ENCODE measurements at regions not wholly inside any gene's neighbourhood (a gene's known extent, or its start where the extent isn't known, plus 50 kb on each side); places are given as distances from the start of the nearest gene placed in this dataset.
A peak's percentile ranks its signal among the peaks of the same experiment; 100 is the strongest.

GRCh38 chr1:58047265-58047858 is 499.2 kb downstream of the OMA1 start:
- peak; percentile 65 for DNase-seq

GRCh38 chr1:58045094-58045705 is 501.3 kb downstream of the OMA1 start:
- no peak for DNase-seq

GRCh38 chr1:58041621-58042020 is 504.9 kb downstream of the OMA1 start:
- DNase-seq, result no peak

DNA sequence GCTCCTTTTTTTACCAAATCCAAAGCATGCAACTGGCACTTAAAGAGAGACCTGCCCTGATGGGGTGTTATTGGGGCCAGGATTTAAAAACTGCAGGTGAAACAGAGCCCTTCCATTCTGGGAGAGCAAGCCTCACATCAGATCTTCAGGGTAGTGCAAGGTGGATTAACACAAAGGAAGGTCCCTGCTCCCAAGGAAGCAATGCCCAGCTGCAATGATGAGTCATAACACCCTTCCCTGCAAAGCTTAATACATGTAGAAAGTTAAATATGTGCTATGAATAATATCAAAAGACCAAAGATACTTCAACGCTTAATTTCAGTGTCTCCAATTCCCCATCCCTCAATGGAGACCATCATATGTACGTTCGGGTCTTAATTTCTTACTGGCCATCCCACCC is 508.0 kb downstream of the OMA1 start:
- DNase-seq, result no peak

DNA sequence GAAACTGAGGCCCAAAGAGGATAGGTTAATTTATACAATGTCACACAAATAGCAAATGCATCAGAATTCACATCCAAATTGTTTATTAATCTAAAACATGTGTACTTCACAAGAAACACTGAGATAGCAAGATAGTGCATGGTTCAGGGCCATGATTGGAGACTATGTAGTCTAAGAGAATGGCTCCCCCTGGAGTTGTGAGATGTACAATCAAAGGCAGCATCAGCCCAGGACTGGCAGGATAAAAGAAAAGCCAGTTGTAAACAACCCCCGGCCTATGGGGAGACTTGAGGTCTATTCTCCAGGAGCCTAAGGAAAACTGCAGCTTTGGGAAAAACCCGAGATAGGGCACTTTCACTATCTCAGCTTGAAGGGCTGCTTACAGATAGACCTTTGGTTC is 511.0 kb downstream of the OMA1 start:
- DNase-seq, result no peak

DNA sequence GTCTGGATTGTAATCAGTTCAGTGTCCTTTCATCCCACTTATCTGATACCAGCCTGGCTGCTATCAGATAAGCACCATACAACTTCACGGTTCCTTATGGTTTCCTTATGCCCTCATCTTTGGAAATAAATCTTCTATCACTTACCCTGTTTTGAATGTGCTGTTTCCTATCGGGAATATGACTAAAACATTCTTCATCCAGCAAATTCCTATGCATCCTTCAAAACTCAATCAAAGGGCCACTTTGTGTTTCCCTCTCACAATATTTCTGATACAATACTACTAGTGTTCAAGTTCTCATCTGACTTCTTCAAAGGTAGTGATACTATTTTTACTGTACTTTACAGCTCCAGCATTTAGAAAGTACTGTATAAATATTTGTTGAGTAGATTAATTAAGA is 513.2 kb downstream of the OMA1 start:
- no peak for DNase-seq

- no peak for DNase-seq
Observed at GRCh38 chr1:58032611-58033073, 513.9 kb downstream of the OMA1 start.

- DNase-seq, result no peak
Observed at GRCh38 chr1:58031416-58031815, 515.1 kb downstream of the OMA1 start.

DNA sequence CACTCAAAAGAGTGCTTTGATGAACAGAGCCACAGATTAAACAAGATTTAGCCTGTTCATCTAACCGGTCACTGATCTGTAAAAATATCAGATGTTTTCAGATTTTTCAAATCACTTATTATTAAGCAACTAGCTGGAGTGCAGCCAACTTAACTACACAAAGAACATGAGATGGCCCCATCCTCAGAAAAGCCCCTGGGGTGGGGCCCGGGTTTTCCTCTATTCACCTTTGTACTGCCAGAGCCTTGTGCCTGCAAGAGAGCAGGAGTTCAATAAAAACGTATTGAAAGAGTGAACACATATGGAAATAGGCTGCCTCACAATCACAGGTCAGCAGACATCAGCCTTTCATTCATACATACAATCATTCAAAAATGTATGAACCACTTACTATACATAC is 516.1 kb downstream of the OMA1 start:
- DNase-seq, result no peak

DNA sequence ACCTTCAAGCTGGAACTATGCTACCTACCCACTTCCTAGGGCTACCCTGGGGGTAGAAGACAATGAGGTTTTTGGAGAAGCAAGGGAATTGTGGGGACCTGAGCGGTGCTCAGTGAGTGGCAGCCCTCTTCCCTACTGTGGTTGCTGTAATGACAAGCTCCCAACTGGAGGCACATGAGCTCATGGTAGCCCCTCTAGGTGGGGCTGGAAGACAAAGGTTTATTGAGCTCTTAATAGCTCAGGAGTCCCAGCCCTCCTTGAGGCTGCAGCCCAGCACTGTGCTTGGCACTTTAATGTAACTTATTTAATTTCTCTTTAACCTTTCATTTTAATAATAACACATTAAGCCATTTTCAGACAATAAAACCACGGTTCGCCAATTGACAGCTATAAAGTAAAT is 528.9 kb downstream of the OMA1 start:
- no peak for DNase-seq

- no peak for DNase-seq
Observed at GRCh38 chr1:58013237-58013636, 533.3 kb downstream of the OMA1 start.

- DNase-seq, result no peak
Observed at GRCh38 chr1:58011978-58012377, 534.5 kb downstream of the OMA1 start.

GRCh38 chr1:58006421-58007046 is 540.0 kb downstream of the OMA1 start:
- DNase-seq, result no peak

- DNase-seq, result no peak
Observed at GRCh38 chr1:58005212-58005611, 541.3 kb downstream of the OMA1 start.

DNA sequence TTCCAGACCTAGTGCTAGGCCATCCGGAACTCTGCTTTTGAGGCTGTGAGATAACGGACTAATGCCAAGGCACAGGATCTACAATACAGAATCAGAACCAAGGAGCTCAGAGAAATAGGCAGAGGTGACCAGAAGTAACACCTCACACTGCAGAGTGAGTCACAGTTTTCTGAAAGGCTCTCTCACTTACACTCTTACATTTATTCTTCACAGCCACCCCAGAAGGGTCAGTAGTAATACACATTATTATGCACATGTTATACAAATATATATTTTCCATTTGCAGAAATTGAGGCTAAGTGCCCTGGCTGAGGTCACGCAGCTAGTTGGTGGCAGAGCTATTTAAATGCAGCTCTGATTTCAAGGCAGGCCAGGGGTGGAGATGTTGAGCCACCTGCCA is 542.5 kb downstream of the OMA1 start:
- no peak for DNase-seq

DNA sequence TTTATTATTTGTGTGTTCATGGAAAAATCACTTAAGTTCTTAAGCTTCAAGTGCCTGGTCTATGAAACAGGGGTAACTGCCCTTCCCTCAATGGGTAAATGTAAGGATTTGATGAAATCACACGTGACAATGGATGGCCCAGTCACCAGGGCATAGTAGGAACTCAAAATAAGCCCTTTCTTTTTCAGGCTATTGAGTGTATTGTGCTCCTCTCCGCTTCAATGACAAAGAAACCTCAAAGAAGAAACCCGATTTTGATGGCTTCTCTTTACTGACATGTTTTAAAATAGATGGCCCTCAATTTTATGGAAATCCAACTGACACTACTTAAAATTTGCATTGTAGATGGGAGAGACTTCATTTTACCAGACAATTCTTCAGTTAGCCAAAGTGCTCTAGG is 543.5 kb downstream of the OMA1 start:
- DNase-seq, result no peak

DNA sequence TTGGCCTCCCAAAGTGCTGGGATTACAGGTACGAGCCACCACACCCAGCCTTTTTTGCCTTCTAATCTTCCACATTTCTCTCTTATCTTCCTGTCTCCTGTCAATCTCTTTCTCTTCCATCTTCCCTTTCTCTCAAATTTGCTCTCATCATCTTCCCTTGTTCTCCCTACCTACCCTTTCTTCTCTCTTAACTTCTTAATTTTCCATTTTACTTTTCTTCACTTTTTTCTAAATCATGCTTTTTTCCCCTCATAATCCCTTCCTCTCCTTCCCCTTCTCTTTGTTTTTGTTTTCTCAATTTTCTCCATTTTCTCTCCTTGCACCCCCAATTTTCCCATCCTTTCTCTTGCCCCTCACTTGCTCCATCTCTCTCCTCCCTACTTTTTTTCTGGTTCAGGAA is 545.7 kb downstream of the OMA1 start:
- DNase-seq, result no peak

DNA sequence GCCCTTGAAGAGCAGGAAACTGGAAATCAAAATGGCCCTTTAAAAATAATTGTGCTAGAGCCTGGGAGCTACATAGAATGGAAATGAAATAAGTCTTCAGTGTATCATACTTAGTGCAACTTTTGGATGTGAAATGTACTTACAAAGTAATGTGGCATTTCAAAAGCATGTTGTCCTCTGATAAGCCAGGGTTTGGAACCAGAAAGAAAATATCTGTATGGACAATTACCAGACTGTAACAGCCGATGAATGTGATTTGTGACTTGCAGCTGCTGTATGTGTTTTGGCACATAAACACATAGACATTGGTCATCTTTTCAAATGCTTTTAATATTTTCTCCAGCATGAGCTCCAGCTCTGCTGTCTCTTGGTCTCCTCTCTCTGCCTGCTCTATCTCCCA is 546.4 kb downstream of the OMA1 start:
- no peak for DNase-seq

DNA sequence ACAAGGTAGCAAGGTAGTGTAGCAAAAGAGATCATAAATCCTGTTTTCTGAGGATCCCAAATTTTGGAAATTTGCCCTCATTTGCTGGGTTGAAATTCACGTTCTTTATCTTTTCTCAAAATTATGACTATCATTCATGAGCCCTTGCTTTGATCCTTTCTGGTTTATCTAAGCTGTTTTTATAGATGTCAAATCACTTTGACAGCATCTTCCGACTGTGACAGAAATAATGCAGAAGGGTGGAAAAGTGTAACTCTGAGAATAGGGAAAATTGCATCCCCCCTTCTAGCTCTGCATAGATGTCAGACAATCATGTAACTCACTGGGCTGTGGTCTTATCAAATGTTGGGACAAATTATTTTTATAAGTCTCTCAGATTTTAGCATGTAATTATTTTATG is 550.1 kb downstream of the OMA1 start:
- no peak for DNase-seq

GRCh38 chr1:57991289-57991688 is 555.2 kb downstream of the OMA1 start:
- DNase-seq, result no peak

DNA sequence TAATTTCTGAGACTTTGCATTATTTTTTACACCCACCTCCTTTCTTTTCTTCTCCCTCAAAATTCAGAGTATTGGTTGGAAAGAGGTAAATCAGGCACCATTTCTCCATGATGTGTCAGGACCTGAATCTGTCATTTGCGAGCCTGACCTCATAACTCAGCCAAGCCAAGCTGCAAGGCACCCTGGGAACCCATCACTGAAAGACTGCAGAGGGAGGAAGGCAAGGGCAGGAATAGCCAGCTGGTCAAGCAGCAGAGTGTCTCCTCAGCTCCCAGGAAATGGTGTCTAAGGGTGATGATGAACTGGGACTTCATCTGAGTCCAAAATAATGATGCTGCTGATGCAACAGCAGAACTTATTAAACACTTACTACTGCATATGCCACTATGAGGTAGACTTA is 556.6 kb downstream of the OMA1 start:
- DNase-seq, result no peak

GRCh38 chr1:57987523-57987922 is 559.0 kb downstream of the OMA1 start:
- DNase-seq, result no peak

DNA sequence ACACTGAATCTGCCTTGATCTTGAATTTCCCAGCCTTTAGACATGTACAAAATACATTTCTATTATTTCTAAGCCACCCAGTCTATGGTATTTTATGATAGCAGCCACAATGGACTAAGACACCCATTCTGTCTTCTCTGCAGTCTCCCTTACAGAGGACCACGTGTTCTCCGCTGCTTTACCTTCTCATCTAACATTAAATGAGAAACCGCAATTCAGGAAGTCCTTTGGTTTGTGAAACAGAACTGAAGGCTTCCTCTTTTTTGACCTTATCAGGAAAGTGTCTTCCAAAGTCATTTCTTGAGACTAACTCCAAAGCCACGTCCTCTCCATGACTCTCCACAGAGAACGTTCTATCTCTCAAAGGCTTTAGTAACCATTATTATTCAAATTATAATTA is 560.1 kb downstream of the OMA1 start:
- no peak for DNase-seq

GRCh38 chr1:57984277-57984676 is 560.4 kb upstream of the DAB1 start:
- DNase-seq, result no peak

GRCh38 chr1:57983441-57983840 is 559.6 kb upstream of the DAB1 start:
- no peak for DNase-seq
